ENCODE measurements at regions not wholly inside any gene's neighbourhood (a gene's known extent, or its start where the extent isn't known, plus 50 kb on each side); places are given as distances from the start of the nearest gene placed in this dataset.
"Not testable (repeated sequence)": the region's sequence is repeated elsewhere in the genome, so short reads cannot be mapped to it uniquely, and the experiment has no call there.

DNA sequence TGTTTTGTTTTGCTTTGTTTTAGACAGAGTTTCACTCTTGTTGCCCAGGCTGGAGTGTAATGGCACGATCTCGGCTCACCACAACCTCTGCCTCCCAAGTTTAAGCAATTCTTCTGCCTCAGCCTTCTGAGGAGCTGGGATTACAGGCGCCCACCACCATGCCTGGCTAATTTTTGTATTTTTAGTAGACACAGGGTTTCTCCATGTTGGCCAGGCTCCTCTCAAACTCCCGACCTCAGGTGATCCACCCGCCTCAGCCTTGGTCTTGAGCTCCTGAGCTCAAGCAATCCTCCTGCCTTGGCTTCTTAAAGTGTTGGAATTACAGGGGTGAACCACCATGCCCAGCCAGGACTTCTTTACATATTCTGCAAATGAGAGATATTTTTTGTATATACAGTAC, 57.5 kb upstream of the WNT7B start:
- not testable (repeated sequence) for DNase-seq, ATAC-seq, H3K9me3 Mint-ChIP-seq, H3K27me3 Mint-ChIP-seq, H3K36me3 Mint-ChIP-seq
- Mint-ChIP-seq H3K27ac (peak overlapping the region in 7 of 10 donors; percentile 27 to 96 (median 66)), H3K4me3 (peak overlapping the region in 4 of 10 donors; percentile 72 to 79 (median 76)), H3K4me1 (peaks cover 7 to 21% (median 14%) of the 10 kb centered on the region in 4 donors)
- POLR2A ChIA-PET: interaction anchor here (1.0 to 6.0 kb wide), 5 partner anchors 11 to 38 kb away, joined by 3 to 112 read pairs (median 31); no protein-coding TSS in a partner anchor

DNA sequence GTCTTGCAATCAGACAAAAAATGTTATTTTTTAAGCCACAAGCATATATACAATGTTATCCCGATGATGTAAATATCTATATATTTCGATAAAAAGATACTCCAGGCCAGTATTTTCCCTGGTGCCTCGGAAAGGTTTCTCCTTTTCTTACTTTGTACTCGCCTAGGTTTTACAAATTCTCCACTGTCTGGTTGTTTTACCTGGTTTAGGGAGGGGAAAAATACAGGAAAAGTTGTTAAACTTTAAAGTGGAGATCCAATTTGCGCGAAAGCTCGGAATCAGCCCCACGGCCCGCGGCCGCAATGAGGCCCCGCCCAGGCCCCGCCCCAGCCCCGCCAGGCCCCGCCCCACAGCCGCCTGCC, 58.4 kb upstream of the WNT7B start:
- Mint-ChIP-seq H3K9me3 (no peaks in the 10 kb centered on the region), H3K27ac (peak overlapping the region; percentile 54 to 96 (median 86)), H3K27me3 (no peaks in the 10 kb centered on the region), H3K4me1 (peaks cover 4 to 22% (median 14%) of the 10 kb centered on the region in 4 donors), H3K4me3 (peak overlapping the region; percentile 47 to 87 (median 76)), H3K36me3 (no peaks in the 10 kb centered on the region)
- DNase-seq: no peak
- no peak for ATAC-seq
- POLR2A ChIA-PET: interaction anchor here (0.8 to 6.0 kb wide), 16 partner anchors 9 to 1370 kb away, joined by 3 to 112 read pairs (median 8); partner anchors contain the start of genes CDPF1 and PPARA

- POLR2A ChIA-PET: interaction anchor here (0.8 to 6.0 kb wide), 22 partner anchors 9 to 1370 kb away, joined by 3 to 112 read pairs (median 6); partner anchors contain the start of genes CDPF1, PPARA and TBC1D22A
- Mint-ChIP-seq H3K4me1 (peaks cover 4 to 22% (median 14%) of the 10 kb centered on the region in 4 donors), H3K27ac (peak overlapping the region; percentile 82 to 98 (median 96)), H3K27me3 (no peaks in the 10 kb centered on the region), H3K9me3 (no peaks in the 10 kb centered on the region), H3K4me3 (peak overlapping the region; percentile 80 to 91 (median 84)), H3K36me3 (no peaks in the 10 kb centered on the region)
- DNase-seq: peak; percentile 95 to 100 (median 100)
- peak; percentile 86 for ATAC-seq
These were observed 59.0 kb upstream of the WNT7B start for GRCh38 chr22:46035742-46036557.

DNA sequence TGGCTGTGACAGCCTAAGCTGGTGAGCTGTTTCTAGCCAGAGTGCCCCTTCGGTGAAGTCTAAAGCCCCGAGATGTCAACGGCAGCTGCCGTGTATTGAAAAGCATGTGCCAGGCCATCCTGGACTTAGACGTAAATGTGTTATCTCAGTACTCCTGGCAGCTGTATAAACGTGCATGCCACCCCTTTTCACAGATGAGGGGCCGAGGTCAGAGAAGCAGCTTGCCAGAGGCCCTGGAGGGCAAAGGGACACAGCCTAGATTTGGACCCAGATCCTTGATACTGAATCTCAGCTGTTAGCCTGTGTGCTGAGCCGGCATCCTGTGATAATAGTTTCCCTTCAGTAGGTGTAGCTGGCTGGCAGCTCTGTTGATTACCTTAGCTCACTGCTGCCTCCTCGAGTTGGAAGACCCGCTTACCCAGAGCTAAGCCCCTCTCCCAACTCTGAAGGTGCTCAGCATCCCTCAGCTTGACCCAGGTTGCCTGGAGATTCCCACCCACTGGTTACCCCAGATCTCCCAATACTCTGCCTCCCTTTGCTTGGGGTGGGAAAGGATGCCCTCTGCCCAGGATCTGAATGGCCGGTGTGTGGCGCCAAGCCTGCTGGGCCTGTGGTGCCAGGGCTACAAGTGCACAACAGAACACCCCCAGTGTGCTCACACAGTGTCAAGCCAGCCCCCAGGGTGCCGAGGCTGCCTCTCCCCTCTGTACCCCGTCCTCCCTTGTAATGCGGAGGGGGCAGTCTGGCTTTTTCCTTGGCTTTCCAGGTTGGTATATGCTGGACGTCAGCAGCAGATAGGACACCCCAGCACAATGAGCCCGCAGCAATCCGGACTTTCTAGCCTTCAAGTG, 59.8 kb upstream of the WNT7B start:
- Mint-ChIP-seq H3K9me3 (no peaks in the 10 kb centered on the region), H3K27ac (peak overlapping the region; percentile 82 to 98 (median 96)), H3K27me3 (no peaks in the 10 kb centered on the region), H3K4me3 (peak overlapping the region; percentile 69 to 91 (median 84)), H3K4me1 (peaks cover 4 to 25% (median 15%) of the 10 kb centered on the region in 4 donors), H3K36me3 (no peaks in the 10 kb centered on the region)
- POLR2A ChIA-PET: interaction anchor here (0.7 to 6.0 kb wide), 21 partner anchors 8 to 726 kb away, joined by 3 to 112 read pairs (median 6); partner anchors contain the start of genes CDPF1, PPARA and TBC1D22A
- ATAC-seq: peak; percentile 54 to 57
- peak; percentile 37 to 86 (median 64) for DNase-seq

GRCh38 chr22:46038174-46038487, 61.2 kb upstream of the WNT7B start:
- peaks cover 4 to 29% (median 17%) of the 10 kb centered on the region in 4 donors for H3K4me1 Mint-ChIP-seq
- POLR2A ChIA-PET: interaction anchor here (0.7 to 6.0 kb wide), 3 partner anchors 15 to 26 kb away, joined by 4 to 112 read pairs (median 89); no protein-coding TSS in a partner anchor
- H3K27ac Mint-ChIP-seq: peak overlapping the region in 3 of 10 donors; percentile 35 to 53 (median 48)
- no peak overlapping the region for H3K4me3 Mint-ChIP-seq
- no peaks in the 10 kb centered on the region for H3K27me3 Mint-ChIP-seq
- no peaks in the 10 kb centered on the region for H3K9me3 Mint-ChIP-seq
- H3K36me3 Mint-ChIP-seq: no peaks in the 10 kb centered on the region
- no peak for ATAC-seq
- no peak for DNase-seq

GRCh38 chr22:46038516-46039430, 61.8 kb upstream of the WNT7B start:
- no peak overlapping the region for H3K4me3 Mint-ChIP-seq
- no peak for ATAC-seq
- H3K27ac Mint-ChIP-seq: no peak overlapping the region
- no peaks in the 10 kb centered on the region for H3K36me3 Mint-ChIP-seq
- peaks cover 4 to 35% (median 20%) of the 10 kb centered on the region in 4 donors for H3K4me1 Mint-ChIP-seq
- H3K9me3 Mint-ChIP-seq: no peaks in the 10 kb centered on the region
- POLR2A ChIA-PET: interaction anchor here (5.2 to 6.0 kb wide), 2 partner anchors 14 to 25 kb away, joined by 89 to 112 read pairs; no protein-coding TSS in a partner anchor
- no peaks in the 10 kb centered on the region for H3K27me3 Mint-ChIP-seq
- DNase-seq: no peak

GRCh38 chr22:46039535-46039934, 62.6 kb upstream of the WNT7B start:
- DNase-seq: no peak
- no peak for ATAC-seq
- no peak overlapping the region for H3K4me3 Mint-ChIP-seq
- H3K4me1 Mint-ChIP-seq: peaks cover 5 to 43% (median 25%) of the 10 kb centered on the region in 4 donors
- H3K9me3 Mint-ChIP-seq: no peaks in the 10 kb centered on the region
- no peaks in the 10 kb centered on the region for H3K36me3 Mint-ChIP-seq
- peak overlapping the region in 1 of 10 donors; percentile 28 for H3K27ac Mint-ChIP-seq
- H3K27me3 Mint-ChIP-seq: no peaks in the 10 kb centered on the region
- POLR2A ChIA-PET: interaction anchor here (6.0 kb wide), 1 partner anchor 26 kb away, joined by 89 read pairs; no protein-coding TSS in a partner anchor

DNA sequence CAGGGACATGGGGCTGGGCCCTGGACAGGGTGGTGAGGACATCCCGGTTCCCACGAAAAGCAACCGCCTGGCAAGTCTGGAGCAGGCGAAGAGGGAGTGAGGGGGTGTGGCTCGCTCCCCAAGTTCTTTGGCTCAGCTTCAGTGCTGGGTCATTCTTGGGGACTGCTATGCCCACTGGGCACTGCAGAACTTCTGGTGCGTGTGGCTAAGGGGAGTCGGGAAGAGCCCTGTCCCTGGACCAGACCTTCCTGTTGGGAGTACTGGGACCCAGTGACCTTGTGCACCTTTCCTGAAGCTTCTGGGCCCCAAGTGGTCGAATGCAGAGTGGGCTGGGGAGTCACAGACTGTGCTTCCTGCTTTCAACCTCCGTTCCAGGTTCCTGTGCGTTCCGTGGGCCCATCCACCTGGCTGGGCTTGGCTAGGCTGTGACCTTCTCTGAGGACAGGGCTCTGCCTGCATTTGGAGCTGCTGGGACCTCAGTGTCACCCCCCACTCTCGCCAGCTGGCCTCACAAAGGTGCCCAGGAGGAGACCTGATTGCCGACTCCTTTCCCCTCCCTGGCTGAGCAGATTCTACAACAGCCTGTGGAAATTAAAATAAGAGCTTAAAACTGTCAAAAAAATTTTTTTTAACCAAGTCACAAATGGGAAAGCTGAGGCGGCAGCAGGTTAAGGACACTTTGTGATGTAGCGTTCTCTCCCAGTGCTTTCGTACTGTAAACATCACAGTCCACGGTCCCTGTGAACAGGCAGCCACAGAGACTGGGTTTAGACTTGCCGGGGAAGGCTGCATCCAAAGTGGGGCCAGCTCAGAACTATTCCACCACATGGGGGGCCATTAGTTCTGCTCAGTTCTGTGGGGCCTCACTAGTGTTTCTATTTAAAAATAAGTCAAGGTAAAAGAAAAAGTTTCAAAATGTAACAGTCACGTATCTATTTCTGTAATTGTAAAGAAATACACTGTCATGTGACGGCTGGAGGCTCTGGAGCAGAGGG, 63.8 kb upstream of the WNT7B start:
- DNase-seq (no peak), ATAC-seq (no peak)
- Mint-ChIP-seq H3K4me3 (no peak overlapping the region), H3K4me1 (peaks cover 8 to 43% (median 24%) of the 10 kb centered on the region in 4 donors), H3K36me3 (no peaks in the 10 kb centered on the region), H3K27ac (peak overlapping the region in 2 of 10 donors; percentile 32 to 52), H3K9me3 (no peaks in the 10 kb centered on the region), H3K27me3 (no peaks in the 10 kb centered on the region)
- POLR2A ChIA-PET: interaction anchor here (0.6 to 6.4 kb wide), 4 partner anchors 11 to 34 kb away, joined by 3 to 32 read pairs (median 8); no protein-coding TSS in a partner anchor

DNA sequence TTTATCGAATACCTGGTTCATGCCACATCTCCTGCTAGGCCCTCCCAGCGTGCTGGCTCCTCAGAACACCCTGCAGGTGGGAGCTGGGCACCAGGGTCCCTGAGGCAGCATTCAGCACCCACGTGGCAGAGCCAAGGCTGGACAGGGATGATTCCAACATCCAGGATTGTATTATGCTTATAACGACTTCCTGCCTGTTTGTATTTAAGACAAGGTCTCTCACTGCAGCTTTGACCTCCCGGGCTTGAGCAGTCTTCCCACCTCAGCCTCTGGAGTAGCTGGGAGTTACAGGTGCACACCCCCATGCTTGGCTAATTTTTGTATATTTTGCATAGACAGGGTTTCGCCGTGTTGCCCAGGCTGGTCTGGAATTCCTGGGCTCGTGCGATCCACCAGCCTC, 64.7 kb upstream of the WNT7B start:
- Mint-ChIP-seq H3K4me1 (peaks cover 11 to 51% (median 27%) of the 10 kb centered on the region in 4 donors), H3K27me3 (no peaks in the 10 kb centered on the region), H3K4me3 (no peak overlapping the region), H3K36me3 (no peaks in the 10 kb centered on the region), H3K27ac (peak overlapping the region in 2 of 10 donors; percentile 32 to 52), H3K9me3 (no peaks in the 10 kb centered on the region)
- POLR2A ChIA-PET: interaction anchor here (1.8 to 6.4 kb wide), 3 partner anchors 10 to 28 kb away, joined by 5 to 32 read pairs (median 11); no protein-coding TSS in a partner anchor
- ATAC-seq (no peak), DNase-seq (no peak)

DNA sequence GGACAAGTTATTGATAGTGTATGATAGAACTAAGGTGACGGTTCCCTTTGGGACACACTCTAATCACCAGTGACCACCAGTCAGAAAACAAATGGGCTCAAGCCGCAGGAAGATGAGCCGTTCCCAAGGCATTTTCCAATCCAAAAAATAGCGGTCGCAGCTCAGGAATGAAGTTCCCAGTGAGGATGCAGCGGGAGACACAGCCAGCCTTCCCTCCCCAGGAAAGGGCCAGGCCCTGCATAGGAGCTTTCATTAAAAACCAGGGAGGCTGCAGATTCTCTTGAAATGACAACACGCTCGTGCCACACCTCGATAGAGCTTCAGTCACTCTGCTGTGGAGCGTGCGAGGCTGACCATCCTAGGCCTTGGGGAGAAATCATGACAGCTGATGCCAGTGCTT, 65.8 kb upstream of the WNT7B start:
- POLR2A ChIA-PET: interaction anchor here (0.7 to 6.4 kb wide), 4 partner anchors 11 to 719 kb away, joined by 3 to 51 read pairs (median 18); partner anchors contain the start of gene TBC1D22A
- Mint-ChIP-seq H3K4me3 (peak overlapping the region in 5 of 10 donors; percentile 11 to 36 (median 24)), H3K27ac (peak overlapping the region in 3 of 10 donors; percentile 56 to 84 (median 83))

More for the DNA sequence above, 65.8 kb upstream of the WNT7B start:
- DNase-seq (no peak), ATAC-seq (no peak)
- Mint-ChIP-seq H3K36me3 (no peaks in the 10 kb centered on the region), H3K9me3 (no peaks in the 10 kb centered on the region), H3K4me1 (peaks cover 6 to 44% (median 23%) of the 10 kb centered on the region in 4 donors), H3K27me3 (no peaks in the 10 kb centered on the region)
